ENCODE measurements at regions not wholly inside any gene's neighbourhood (a gene's known extent, or its start where the extent isn't known, plus 50 kb on each side); places are given as distances from the start of the nearest gene placed in this dataset.

DNA sequence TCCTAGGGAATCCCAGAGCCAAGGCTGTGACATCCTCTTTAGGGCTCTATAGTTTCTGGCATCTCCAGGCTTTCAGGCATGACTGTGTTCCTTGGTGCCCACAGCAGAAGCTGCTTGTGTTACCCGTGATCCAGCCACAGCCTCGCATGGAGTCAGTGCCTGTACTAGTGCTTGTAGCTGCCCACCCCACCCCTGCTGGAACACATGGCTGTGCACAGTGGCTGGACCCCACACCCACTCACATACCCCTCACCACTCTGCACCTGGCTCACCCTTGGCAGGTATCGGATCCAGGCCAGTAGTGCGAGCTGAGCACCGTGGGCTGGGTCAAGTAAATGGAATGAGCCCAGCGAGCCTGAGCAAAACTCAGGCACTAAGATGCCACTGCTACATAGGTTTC is 934.7 kb upstream of the PRMT6 start:
- no peak for DNase-seq

DNA sequence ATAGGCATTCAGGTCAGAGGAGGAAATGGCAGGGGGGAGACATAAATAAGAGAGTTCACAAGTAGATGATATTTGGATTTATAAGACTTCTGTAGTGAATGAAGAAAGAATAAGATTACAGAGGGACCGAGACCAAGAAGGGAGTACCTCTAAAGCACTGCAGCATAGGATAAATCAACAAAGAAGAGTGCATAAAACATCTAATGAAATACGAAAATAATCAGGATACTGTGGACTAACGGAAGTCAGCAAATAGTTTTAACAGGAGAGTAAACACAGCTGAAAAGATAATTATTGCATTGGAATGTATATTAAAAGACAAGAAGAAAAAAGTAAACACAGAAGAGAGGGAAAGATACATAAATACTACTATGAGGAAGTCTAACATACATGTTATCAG is 921.9 kb upstream of the PRMT6 start:
- no peak for DNase-seq

DNA sequence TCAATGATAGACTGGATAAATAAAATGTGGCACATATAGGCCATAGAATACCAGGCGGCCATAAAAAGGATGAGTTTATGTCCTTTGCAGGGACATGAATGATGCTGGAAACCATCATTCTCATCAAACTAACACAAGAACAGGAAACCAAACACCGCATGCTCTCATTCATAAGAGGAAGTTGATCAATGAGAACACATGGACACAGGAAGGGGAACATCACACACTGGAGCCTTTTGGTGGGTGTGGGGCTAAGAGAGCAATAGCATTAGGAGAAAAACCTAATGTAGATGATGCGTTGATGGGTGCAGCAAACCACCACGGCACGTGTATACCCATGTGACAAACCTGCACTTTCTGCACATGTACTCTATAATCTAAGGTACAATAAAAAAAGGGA is 883.4 kb upstream of the PRMT6 start:
- DNase-seq, result no peak

GRCh38 chr1:106178791-106179190 is 877.7 kb upstream of the PRMT6 start:
- DNase-seq, result no peak

DNA sequence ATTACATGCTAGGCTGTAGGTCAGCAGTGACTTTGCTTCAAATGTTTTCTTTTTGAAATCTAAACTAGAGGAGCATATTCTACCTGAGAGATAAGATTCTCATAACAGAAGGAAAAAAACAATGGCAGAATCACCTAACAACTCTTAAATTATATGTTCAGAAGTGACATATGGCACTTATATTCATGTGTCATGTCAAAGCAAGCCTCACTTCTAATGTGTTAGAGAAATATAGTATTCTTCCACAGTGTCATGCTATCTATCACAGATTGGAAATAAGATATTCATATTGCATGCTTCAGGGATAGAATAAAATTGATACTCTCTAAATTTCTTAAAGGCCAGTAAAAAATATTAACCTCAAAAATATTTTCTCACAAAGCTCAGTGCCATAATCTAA is 874.6 kb upstream of the PRMT6 start:
- no peak for DNase-seq

GRCh38 chr1:106185089-106185488 is 871.4 kb upstream of the PRMT6 start:
- DNase-seq, result no peak

DNA sequence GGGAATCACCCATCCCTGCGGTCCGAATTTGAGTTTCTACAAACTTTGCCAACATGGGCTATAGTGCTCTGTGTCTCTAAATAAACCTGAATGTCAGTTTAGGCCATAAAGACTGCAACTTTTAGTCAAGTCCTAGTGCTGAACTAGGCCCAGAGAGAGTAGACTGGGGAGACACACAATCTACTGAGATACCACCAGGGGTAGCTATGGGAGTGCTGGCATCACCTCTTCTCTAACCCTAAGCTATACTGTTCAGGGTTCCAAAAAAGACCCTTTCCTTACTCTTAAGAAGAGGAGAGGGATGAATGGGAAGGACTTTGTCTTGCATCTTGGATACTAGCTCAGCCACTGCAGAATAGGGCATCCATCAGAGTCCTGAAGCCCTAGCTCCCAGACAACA is 866.7 kb upstream of the PRMT6 start:
- no peak for DNase-seq

DNA sequence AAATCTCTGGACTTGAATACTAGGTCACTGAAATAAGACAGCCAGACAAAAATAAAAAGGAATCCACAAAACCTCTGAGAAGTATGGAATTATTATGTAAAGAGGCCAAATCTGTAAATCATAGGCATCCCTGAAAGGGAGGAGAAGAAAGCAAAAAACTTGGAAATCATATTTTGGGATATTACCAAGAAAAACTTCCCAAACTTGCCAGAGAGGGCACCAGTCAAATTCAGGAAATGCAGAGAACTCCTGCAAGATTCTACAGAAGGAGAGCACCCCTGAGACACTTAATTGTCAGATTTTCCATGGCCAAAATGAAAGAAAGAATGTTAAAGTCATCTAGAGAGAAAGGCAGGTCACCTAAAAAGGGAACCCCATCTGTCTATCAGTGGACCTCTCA is 862.3 kb upstream of the PRMT6 start:
- DNase-seq, result no peak

DNA sequence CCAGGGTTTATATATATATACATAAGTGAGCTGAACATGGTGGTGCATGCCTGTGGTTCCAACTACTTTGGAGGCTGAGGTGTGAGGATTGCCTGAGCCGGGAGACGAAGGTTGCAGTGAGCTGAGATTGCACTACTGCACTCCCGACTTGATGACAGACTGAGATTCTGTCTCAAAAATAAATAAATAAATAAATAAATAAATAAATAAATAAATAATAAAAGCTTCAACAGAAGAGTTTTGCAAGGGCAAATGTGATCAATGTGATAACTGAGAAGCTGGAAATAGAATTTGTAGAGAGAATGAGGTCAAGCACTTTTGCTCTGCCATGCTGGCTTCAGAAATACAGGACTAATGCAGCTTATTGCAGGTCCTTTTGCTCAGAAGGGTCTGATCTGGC is 855.8 kb upstream of the PRMT6 start:
- DNase-seq, result no peak

DNA sequence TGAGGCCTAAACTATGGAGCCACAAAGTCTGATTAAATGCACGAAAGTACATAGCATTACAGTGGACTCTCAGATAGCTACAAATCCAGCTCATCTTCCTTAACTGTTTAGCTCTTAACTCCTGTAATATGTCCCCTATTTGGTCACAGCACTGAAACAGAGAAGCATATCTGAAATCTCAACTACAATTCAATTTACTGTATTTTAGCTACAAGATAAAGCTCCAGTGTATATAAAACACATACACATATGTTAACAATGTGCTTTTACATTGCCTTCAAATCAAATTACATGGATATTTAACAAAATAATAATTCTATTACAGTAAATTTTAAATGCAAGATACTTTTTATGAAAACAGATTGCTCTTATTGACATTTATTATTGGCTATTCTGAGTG is 849.3 kb upstream of the PRMT6 start:
- no peak for DNase-seq

- DNase-seq, result no peak
Measured at GRCh38 chr1:106217765-106218164, 838.7 kb upstream of the PRMT6 start.

DNA sequence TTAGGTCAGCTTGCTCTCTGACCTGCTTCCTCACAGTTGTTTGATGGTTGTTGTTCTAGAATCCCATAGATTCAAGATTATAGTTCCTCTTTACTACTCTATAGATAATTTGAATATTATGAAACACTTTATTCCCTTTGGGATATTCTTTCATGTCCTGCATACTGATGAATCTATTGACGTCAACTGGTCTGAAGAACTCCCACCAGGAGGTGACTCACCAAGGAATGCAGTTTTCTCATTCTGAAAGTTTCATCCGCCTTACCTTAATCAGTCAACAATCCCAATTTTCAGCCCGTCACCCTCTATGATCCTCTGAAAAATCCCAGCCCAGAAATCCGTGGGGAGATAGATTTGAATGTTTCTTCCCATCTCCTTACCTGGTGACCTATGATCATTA is 834.1 kb upstream of the PRMT6 start:
- no peak for DNase-seq

DNA sequence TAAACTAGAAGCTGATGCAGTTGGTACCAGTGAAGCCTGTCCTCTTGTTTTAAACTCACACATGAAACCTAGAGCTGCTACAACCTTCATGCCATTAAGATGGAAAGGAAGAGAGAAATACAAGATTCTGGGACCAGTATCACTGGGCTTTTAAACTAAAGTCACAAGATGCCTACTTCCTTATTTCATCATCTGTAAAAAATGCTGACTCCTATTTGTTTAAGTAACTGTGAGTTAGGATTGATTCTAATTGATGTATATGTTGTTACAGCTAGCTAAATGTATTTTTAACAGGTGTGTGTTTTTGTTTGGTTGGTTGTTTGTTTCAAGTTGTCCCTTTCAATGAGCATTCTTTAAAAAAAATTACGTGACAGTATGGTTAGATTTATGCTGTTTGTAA is 833.3 kb upstream of the PRMT6 start:
- DNase-seq, result no peak

DNA sequence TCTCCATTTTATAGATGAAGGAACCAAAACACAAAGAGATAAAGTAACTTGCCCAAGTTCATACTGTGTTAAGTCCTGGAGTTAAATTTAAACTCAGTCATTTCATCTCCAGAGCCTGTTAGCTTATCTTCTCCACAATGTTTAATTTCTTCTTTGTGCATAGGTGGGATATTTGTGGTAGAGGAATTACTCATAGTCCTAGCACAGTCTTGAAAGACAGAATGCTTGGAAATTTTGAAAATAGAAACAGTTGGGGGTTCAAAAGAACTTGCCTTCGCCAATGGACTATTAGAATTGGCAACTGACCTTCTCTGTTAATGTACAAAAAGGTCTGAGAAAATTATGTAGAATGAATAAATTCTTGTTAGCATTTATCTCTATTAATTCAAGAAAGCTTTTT is 832.0 kb upstream of the PRMT6 start:
- DNase-seq, result no peak

GRCh38 chr1:106225403-106225802 is 831.1 kb upstream of the PRMT6 start:
- no peak for DNase-seq

DNA sequence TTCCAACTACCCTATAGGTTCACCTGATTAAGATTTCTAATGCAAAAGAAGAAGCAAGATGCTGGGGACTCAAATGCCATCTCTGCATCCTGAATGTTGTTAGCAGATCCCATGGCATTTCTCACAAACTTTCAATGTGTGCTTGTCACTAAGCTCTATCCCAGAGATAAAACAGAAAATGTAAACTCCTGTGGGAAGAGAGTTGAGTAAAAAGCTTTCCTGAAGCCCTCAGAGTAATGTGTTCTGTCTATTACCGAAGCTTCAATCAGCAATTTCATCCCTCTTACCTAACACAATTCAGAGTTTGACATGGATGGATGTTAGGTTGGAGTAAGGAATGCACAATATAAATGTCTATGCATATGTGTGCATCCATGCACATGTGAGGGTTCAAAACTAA is 829.9 kb upstream of the PRMT6 start:
- no peak for DNase-seq

GRCh38 chr1:106232128-106232527 is 824.3 kb upstream of the PRMT6 start:
- DNase-seq, result no peak

DNA sequence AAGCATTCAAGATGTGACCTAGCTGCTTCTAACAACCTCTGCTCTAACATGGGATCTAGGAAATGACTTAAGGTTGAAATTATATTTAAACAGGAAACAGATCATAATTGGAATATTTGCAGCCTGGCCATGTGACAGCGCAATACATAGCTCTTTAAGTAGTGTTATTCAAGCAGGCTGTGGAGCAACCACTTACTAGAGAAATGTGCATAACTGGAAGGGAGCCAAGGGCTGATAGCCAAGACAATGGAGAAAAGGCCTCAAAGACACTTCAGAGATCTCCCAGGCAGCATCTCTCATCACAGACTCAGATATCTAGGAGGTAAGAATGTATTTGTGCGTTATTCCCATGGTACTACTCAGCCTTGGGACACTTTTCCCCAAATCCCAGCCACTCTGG is 823.0 kb upstream of the PRMT6 start:
- no peak for DNase-seq

- no peak for DNase-seq
Measured at GRCh38 chr1:106249365-106249764, 807.1 kb upstream of the PRMT6 start.

DNA sequence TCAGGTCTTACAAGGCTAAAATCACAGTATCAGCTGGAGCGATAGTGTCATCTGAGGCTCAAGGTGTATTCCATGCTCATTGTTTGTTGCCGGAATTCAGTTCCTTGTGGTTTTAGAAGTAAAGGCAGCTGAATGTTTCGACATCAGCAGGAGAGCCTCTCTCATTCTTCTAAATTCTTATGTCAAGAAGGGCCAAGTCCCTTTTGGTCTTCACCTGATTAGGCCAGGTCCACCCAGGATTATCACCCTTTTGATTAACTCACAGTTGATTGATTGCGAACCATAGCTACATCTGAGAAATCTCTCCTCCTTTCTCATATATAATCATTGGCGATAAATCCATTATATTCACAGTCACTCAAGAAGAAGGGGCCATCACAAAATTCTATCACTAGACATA is 806.7 kb upstream of the PRMT6 start:
- no peak for DNase-seq

GRCh38 chr1:106254748-106255147 is 801.7 kb upstream of the PRMT6 start:
- no peak for DNase-seq

DNA sequence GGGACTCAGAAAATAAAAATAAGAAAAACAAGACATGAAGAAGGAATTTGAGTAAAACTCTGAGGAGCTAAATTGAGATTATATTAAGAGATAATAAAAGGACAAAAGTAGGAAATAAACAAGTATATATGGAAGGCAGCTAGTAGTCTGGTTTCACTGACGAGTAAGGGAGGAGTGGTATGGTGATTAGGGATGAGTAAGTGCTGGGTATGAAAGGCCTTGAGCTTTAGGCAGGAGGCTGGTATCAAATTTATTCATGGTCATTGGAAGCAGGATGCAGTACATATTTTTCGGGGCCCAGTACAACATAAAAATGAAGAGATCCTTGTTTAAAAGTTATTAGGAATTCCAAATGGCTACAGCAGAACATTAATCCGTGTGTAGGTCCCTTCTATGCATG is 789.7 kb upstream of the PRMT6 start:
- no peak for DNase-seq

DNA sequence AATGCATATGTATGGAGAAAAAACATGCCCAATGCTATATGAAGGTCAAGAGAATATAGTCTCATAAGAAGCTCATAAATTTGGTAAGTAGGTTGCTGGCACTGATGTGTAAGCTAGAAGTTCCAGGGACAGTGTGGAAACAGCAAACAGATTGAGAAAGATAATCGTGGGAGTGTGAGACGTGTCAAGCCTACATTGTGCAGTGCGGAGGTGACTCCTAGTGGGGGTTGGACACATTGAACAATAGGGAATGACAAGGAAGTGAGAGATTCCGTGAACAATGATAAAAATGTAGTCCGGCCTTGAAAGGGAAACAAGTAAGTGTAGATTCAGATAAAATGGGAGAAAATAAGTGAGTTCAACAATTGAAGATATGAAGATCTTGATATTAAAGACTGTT is 788.4 kb upstream of the PRMT6 start:
- no peak for DNase-seq

DNA sequence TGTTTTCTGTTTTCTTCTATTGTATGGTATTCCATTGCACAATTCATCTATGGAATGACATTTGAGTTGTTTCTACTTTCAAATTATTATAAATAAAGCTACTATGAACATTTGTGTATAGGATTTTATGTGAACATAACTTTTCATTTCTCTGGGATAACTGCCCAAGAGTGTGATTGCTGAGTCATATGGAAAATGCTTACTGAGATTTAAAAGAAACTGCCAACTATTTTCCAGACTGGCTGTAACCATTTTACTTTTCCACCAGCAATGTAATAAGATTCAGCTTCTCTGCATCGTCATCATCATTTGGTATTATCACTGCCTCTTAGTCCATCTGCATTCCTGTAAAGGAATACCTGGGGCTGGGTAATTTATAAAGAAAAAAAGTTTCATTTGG is 779.6 kb upstream of the PRMT6 start:
- DNase-seq, result no peak

DNA sequence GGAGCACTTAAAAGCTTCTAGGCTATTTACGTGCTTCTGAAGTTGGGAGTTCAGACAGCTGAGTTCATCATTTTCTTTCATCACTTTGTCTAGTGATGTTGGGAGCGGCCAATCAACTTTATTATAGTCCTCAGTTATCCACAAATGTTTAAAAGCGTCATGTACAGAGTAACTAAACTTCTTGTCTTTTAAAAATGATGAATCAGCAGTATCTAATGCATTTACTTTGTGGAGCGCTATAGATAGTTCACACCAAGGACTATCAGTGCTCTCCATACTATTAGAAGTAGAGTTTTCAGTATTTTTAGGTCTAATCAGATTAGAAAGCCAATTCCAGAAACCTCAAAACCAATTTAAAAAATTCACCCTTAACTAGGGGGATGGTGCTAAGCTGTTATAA is 778.7 kb upstream of the PRMT6 start:
- no peak for DNase-seq

- no peak for DNase-seq
Measured at GRCh38 chr1:106278716-106279115, 777.8 kb upstream of the PRMT6 start.
